GM21737 (cell line): ENCODE measurements at regions not wholly inside any gene's neighbourhood (a gene's known extent, or its start where the extent isn't known, plus 50 kb on each side); places are given as distances from the start of the nearest gene placed in this dataset.
"Not testable (repeated sequence)": the region's sequence is repeated elsewhere in the genome, so short reads cannot be mapped to it uniquely, and the experiment has no call there.

Experiments
- ATAC-seq: cut with Tn5 transposase; IDR thresholded peaks from one replicate; pipeline ENCODE4 v1.9.1; 2021; ENCODE audit warnings: mild to moderate bottlenecking, moderate library complexity; ENCODE audit not compliant: unreplicated experiment

DNA sequence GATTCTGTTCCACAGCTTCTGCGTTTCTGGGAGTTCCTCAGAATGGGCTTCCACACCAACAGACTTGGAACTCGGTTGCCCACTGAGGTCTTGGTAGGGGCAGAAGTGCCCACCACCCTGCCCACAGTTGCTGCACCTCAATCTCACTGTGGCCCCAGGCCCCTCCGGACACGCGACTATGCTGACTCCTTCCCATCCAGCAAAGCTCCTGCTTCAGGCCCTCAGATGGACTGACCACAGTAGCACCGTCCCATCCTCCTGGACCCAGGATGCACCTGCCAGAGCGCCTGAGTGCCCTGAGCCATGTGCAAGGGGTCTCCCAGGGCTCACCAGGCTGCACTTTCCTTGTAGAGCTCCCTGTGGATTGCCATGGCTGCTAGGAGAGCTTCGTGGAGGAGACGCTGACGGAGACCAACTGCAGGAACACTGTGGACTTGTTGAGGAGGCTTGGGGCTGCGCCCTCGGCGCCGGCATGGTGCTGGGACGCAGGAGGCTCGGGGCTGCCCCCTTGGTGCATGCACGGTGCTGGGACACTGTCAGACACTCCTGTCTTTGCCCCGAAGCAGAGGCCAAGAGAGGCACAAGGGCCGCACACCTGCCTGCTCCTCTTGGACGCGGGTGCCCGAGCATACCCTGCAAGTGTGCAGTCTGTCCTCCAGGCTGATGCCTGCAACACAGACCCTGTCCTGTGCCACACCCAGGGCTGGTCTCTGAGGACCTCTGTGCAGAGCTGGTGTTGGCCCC is 201.3 kb downstream of the LIPI start:
- ATAC-seq: not testable (repeated sequence)

DNA sequence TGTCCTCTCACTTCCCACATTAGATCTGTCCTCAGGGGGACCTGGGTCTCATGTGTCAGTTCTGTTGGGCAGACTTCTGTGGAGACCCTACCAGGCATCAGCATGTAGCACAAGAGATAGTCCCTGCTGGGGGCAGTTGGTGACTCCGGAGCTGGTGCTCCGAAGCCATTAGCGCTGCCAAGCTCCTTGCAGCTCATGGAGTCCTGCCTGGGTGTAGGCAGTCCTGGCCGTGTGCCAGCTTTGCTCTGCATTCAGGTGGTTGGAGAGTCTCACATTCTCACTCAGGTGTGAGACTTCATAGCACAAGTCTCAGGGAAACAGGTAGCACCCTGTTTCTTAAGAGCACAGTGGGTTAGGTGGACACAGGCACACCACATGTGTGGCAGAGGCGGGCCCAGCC is 202.3 kb downstream of the LIPI start:
- ATAC-seq: not testable (repeated sequence)

DNA sequence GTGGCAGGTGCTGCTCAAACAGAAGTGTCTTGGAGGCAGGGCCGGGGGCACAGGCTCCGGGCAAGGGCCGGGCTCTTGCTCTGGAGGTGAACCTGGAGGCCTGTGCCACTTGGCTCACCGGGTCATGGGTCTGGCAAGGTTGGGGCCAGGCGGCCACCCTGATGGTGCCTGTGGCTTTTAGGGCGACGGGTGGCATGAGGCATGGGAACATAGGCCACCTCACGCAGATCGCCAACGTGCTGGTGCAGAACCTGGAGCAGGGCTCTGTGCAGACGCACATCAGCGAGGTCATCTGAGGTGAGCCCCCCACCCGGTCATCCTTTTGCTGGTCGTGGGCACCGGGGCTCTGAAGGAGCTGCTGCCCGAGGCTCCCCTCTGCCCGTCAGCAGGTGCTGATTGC is 202.7 kb downstream of the LIPI start:
- ATAC-seq: not testable (repeated sequence)

DNA sequence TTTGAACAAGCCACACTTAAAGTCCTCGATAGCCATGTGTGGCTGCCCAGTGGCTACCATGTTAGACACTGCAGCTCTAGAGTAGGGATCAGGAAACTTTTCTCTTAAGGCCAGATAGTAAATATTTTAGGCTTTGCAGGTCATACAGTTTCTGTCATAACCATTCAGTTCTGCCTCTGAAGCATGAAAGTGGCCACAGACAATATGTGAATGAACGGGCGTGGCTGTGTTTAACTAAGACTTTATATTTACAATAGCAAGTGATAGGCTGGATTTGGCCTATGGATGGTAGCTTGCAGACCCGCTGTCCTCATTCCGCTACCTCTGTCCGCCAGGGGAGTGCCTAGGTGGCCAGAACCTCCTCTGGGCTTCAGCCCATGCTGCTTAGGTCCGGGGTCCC is 204.6 kb downstream of the LIPI start:
- ATAC-seq: not testable (repeated sequence)

DNA sequence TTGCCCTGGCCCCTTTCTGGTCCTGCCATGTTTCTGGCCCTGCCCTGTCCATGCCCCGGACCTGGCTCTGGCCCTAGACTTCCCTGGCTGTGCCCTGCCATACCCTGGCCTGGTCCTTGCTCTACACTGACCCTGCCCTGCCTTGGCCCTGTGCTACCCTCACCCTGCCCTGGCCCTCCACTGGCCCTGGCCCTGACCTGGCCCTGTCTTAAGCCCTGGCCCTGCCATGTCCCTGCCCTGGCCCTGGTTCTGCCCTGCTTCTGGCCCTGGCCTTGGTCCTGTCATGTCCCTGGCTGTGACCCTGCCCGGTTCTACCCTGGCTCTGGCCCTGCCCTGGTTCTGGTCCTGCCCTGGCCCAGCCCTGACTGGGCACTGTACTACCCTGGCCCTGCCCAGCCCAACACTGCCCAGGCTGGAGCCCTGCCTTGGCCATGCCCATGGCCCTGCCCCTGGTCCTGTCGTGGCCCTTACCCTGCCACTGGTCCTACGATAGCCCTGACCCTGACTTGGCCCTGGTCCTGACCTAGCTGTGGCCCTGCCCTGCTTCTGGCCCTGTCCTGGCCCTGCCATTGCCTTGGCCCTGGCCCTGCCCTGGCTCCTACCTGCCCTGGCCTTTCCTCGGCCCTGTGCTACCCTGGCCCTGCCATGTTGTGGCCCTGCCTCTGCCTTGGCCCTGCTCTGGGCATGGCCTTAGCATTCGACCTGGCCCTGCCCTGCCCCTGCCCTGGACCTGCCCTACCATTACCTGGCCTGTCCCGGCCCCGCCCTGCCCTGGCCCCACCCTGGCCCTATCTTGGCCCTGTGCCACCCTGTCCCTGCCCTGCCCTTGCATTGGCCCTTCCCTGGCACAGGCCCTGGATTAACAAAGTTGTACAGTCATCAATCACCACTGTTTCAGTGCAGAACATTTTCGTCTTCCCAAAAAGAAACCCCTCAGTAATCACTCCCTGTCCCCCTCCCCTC is 223.5 kb downstream of the LIPI start:
- ATAC-seq: not testable (repeated sequence)

DNA sequence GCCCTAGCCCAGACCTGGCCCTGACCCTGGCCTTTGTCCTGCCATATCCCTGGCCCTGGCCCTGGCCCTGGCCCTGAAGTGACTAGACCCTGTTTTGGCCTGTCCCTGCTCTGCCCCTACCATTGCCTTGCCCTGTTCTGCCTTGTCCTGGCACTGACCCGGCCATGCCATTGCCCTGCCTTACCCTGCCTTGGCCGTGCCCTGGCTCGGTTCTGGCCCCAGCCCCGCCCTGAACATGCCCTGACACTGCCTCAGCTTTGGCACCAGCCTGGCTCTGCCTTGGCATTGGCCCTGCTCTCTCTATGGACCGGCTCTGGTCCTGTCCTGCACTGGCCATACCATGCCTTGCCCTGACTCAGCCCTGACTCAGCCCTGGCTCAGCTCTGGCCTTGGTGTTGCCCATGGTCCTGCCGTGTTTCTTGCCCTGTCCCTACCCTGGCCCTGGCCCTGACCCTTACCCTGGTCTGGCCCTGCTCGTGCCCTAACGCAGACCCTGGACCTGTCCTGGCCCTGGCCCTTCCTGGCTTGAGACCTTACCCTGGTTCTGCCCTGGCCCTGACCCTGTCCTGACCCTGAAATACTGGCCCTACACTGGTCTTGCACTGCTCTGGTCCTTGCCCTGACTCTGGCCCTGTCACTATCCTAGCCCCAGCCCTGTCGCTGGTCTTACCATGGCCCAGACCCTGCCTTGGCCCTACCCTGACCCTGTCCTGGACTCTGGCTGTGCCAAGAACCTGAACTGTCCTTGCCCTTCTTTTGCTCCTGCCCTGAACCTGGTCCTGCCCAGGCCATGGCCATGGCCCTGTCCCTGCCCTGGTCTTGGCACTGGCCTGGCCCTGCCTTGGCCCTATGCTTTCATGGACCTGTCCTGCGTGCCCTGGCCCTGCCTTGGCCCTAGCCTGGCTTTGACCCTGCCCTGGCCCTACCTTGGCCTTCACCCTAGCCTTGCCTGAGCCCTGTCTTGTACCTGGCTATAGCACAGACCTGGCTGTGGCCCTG is 224.6 kb downstream of the LIPI start:
- ATAC-seq: not testable (repeated sequence)

DNA sequence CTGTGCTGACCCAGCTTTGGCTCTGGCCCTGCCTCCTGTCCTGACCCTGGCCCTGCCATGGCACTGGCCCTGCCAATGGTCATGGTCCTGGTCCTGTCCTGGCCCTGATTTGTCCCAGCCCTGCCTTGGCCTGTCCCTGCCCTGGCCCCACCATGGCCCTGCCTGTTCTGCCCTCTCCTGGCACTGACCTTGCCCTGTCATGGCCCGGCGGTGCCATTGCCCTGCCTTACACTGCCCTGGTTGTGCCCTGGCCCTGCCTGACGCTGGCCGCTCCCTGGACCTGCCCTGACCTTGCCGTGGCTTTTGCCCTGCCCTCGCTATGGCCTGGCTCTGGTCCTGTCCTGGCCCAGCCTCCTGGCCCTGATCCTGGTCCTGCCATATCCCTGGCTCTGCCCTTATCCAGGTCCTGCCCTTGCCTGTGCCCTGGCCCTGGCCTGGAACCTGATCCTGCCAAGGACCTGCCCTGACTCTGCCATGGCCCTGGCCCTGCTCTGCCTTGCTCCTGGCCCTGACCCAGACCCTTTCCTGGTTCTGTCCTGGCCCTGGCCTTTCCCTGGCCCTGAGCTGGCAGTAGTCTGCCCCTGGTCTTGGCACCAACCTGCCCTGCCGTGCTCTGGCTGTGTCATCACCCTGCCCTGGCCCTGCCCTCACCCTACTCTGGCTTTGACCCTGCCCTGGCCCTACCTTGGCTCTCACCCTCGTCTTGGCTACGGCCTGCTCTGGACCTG is 225.5 kb downstream of the LIPI start:
- not testable (repeated sequence) for ATAC-seq

DNA sequence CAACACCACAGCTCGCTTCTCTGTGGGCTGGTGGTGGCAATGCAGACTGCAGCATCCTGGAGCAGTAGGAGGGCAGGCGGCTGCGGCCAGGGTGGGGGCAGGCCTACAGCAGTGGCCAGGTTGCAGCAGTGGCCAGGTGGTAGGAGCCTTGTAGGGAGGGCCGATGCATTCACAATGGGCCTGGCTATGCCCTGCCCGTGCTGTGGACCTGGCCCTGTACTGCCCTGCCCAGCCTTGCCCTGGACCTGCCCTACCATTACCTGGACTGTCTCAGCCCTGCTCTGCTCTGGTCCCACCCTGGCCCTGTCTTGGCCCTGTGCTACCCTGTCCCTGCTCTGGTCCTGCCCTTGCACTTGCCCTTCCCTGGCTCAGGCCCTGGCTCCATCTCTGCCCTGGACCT is 226.0 kb downstream of the LIPI start:
- not testable (repeated sequence) for ATAC-seq

DNA sequence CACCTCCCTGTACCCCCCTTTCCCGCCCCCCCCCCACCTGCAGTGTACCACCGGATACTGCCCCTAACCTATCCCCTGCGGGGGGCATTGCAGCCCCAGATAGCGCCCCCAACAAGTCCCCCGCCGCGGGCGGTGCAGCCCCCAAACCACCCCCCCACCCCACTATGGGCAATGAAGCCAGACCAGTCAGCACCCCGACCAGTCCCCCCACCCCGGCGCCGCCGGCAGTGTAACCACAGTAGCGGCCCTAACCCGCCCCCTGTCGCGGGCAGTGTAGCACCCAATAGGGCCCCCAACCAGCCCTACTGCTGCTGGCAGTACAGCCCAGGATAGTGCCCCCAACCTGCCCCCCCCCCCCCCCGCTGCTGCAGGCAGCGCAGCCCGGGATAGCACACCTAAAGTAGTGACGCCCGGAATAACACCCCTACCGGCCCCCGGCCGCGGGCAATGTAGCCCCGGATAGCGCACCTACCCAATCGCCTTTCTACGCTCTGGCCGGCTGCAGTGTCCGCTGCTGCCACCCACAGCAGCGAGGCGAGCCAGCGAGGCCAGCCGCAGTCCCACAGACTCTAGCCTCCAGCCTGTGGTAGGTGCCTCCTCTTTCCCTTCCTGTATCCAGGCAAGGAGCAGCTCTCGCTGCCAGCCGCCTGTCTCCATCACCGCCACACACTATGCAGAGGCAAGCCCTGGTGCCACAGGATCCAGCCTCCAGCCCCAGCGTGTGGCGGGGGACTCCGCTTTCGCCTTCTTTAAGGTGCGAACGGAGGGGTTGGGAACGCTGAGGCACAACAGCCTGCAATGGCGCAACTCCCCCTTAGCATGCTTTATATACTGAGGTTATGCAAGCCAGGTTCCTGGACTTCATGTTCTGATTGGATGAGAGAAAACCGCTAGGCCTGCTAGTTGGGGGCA is 229.3 kb downstream of the LIPI start:
- not testable (repeated sequence) for ATAC-seq

DNA sequence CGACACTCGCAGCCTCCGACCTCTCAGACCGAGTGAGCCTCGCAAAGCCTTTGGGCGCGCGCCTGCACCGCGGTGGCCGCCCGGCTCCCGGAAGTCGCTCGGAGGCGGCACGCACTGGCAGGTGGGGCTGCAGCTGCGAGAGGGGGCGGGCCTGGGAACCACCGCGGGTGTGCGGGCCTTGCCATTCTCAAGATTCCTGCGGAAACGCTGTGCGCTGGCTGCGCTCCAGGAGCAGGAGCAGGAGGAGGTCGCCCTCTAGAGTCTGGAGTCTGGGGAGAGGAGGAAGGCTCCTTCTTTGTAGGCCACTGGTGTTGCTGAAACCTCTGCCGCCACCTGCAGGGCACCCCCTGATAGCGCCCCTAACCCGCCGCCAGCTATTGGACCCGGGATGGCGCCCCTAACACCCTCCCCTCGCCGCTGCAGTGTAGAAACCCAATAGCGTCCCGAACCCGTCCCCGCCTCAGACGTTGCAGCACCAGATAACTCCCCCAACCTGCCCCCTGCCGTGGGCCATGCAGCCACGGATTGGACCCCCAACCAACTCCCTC is 230.6 kb downstream of the LIPI start:
- peak; percentile 93 for ATAC-seq

DNA sequence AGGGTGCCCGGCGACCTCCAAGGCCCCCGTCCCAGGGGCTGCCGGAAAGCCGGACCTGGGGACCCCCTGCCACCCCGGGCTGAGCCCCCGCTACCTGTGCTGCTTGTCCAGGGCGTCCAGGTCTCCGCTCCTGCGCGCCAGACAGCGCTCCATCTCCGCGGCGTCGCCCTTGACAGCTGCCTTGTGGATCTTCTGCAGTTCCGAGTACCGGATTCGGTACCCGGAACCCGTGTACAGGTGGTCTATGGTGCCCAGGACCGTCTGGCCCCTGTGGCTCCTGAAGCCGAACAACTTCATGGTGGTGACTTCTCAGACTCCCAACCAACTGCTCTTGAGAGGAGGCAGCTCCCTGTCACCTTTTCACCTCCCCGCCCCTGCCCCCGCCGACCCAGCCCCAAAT is 231.1 kb downstream of the LIPI start:
- peak; percentile 15 for ATAC-seq

DNA sequence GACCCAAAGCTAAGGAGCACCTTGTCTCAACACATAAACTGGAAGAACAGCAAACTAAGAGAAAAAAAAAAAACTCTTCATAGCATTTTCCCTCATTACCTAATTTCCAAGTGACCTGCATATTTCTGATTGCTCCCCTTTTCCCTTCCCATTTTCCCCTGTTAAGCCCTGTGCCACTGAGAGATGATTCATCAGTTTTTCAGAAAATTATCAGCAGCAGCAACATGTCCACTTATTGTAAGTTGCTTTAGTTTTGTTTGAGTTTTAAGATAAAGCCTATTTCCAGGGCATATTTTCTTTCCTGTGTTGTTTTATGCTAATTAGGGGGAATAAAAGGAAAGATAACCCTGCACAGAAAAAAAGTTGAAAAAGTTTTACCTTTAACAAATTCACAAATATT is 236.2 kb downstream of the LIPI start:
- ATAC-seq: not testable (repeated sequence)

DNA sequence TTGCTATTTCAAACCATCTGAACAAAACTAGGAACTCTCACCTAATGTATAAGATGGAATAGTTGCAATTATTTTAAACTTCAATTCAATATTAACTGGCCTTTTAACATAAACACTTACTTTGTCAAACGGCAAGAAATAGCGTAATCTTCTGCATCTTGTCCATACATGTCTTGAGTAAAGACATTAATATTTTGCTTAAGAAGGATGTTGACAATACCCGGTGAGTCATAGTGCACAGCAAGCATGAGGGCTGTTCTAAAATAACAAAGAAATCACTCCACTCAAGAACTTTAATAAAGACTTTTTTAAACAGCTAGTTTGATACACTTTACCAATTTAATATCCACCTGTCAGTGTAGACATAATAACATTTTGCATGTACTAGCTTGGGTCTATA is 240.9 kb downstream of the LIPI start:
- not testable (repeated sequence) for ATAC-seq

DNA sequence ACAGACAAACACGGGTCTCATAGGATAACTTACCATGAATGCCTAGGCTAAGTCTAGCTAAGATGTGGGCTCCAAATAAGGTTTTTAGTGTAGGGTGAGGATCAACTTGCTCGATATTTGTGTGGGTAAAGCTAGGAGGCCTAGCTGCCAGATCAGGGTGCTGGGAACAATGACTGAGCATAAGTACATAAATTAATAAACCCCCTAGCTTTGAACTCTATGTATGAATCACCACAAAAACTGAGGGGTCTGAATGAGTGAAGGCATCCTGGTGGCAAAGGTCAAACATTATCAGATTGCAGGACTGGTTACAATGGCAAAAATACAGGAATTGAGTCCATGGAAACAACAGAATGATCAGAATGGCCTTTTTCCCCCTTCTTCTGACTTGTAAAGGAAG is 241.8 kb downstream of the LIPI start:
- not testable (repeated sequence) for ATAC-seq

DNA sequence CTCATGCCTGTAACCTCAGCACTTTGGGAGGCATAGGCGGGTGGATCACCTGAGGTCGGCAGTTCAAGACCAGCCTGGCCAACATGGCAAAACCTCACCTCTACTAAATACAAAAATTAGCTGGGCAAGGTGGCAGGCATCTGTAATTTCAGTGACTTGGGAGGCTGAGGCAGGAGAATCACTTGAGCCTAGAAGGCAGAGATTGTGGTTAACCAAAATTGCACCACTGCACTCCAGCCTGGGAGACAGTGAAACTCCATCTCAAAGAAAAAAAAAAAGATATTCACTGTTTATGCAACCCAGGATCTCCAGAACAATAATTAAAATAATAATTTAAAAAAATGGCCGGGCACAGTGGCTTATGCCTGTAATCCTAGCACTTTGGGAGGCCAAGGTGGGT is 247.5 kb downstream of the LIPI start:
- not testable (repeated sequence) for ATAC-seq

DNA sequence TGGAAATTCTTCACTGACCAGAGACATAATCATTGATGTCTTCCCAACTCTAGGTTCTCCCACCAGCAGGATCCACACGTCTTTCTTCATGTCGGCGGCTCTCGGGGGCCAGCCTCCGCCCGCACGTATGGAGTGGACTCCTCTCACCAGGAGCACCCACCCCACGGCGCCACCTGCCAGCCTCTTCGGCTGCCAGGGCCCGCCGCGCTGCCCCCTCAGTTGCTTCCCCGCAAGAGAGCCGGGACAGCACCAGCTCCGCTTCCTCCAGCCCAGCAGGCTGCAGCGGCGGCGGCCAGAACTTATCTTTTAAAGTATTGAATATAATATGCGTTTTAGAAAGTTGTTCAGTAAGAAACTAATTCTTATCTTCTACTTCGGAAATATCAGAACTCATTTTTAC is 273.5 kb downstream of the LIPI start:
- no peak for ATAC-seq

DNA sequence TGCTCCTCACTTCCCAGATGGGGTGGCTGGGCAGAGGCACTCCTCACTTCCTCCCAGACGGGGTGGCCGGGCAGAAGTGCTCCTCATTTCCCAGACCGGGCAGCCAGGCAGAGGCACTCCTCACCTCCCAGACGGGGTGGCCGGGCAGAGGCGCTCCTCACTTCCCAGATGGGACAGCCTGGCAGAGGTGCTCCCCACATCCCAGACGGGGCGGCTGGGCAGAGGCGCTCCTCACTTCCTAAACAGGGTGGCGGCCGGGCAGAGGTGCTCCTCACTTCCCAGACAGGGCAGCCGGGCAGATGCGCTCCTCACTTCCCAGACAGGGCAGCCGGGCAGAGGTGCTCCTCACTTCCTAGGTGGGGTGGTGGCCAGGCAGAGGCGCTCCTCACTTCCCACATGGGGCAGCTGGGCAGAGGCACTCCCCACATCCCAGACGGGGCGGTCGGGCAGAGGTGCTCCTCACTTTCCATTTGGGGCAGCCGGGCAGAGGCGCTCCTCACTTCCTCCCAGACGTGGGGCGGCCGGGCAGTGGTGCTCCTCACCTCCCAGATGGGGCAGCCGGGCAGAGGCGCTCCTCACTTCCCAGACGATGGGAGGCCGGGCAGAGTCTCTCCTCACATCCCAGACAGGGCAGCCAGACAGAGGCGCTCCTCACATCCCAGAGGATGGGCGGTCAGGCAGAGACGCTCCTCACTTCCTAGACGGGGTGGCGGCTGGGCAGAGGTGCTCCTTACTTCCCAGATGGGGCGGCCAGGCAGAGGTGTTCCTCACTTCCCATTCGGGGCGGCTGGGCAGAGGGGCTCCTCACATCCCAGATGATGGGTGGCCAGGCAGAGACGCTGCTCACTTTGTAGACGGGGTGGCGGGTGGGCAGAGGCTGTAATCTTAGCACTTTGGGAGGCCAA is 274.5 kb downstream of the LIPI start:
- ATAC-seq: not testable (repeated sequence)
